Ascending aorta (tissue), 2 donors: ENCODE measurements at regions not wholly inside any gene's neighbourhood (a gene's known extent, or its start where the extent isn't known, plus 50 kb on each side); places are given as distances from the start of the nearest gene placed in this dataset.

Experiments used
- DNase-seq, 2 donors: peaks; one replicate each; pipeline ENCODE4 v3.0.0-alpha.2; 2019; ENCODE audit warnings: low spot score in 2 of 2
- H3K27ac ChIP-seq, 2 donors: fragments of 200-600 bp; sonication (generic); one replicate each; pipeline ENCODE4 v1.5.1; 2016 to 2017; ENCODE audit warnings: mild to moderate bottlenecking in 1 of 2
- H3K27me3 ChIP-seq: fragments of 200-600 bp; sonication (generic); one replicate; pipeline ENCODE4 v1.5.1; 2017
- H3K36me3 ChIP-seq, 2 donors: fragments of 200-600 bp; sonication (generic); one replicate each; pipeline ENCODE4 v1.5.1; 2016
- H3K4me1 ChIP-seq, 2 donors: fragments of 200-600 bp; sonication (generic); one replicate each; pipeline ENCODE4 v1.5.1; 2016 to 2017; ENCODE audit warnings: mild to moderate bottlenecking in 1 of 2
- H3K4me3 ChIP-seq, 2 donors: fragments of 200-600 bp; sonication (generic); one replicate each; pipeline ENCODE4 v1.5.1; 2016 to 2017; ENCODE audit warnings: mild to moderate bottlenecking in 1 of 2
- H3K9me3 ChIP-seq, 2 donors: fragments of 200-600 bp; sonication (generic); one replicate each; pipeline ENCODE4 v1.5.1; 2016
- intact Hi-C: fragments of 100-400 bp; cut with DNase I; formaldehyde crosslinking; loops from one replicate; pipeline ENCODE4 v1.15.1; 2023
- TF ChIP-seq, protein P1 (sequence below), 3 experiments: fragments of 200-600 bp in 2 of 3; fragments of 450-650 bp in 1 of 3; sonication (generic) in 2 of 3; IDR thresholded peaks; one replicate each; pipeline ENCODE4 v1.5.1; 2016 to 2019; ENCODE audit warnings: antibody characterized with exemption in 3 of 3, mild to moderate bottlenecking in 1 of 3, moderate library complexity in 1 of 3

- TF ChIP-seq, protein P1, sequence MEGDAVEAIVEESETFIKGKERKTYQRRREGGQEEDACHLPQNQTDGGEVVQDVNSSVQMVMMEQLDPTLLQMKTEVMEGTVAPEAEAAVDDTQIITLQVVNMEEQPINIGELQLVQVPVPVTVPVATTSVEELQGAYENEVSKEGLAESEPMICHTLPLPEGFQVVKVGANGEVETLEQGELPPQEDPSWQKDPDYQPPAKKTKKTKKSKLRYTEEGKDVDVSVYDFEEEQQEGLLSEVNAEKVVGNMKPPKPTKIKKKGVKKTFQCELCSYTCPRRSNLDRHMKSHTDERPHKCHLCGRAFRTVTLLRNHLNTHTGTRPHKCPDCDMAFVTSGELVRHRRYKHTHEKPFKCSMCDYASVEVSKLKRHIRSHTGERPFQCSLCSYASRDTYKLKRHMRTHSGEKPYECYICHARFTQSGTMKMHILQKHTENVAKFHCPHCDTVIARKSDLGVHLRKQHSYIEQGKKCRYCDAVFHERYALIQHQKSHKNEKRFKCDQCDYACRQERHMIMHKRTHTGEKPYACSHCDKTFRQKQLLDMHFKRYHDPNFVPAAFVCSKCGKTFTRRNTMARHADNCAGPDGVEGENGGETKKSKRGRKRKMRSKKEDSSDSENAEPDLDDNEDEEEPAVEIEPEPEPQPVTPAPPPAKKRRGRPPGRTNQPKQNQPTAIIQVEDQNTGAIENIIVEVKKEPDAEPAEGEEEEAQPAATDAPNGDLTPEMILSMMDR (IDR thresholded peaks at IDR 0.05), result no peak
- DNase-seq, result no peak
- Histone ChIP-seq H3K9me3 (no peaks in the 10 kb centered on the region), H3K36me3 (no peaks in the 10 kb centered on the region), H3K27me3 (no peaks in the 10 kb centered on the region), H3K4me3 (no peak overlapping the region), H3K4me1 (no peaks in the 10 kb centered on the region), H3K27ac (no peak overlapping the region)
- intact Hi-C loops, result no loop called here
These were observed 474.2 kb downstream of the ADRA2A start for GRCh38 chr10:111551001-111551400.

DNA sequence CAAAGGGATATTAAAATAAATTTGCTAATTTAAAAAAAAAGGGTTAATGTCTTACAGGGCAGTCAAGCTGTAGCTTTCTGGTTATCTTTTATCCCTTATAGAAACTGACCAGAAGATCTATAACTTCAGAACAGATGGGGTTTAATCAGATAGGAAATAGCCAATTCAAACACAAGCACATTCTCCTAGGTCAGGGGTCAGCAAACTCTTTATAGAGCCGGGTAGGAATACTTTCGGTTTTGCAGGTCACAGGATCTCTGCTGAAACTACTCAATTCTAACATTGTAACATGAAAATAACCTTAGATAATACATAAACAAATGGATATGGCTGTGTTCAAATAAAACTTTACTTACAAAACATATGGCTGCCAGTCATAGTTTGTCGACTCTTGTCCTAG is 479.8 kb downstream of the ADRA2A start:
- Histone ChIP-seq H3K27ac (no peak overlapping the region), H3K36me3 (no peaks in the 10 kb centered on the region), H3K9me3 (no peaks in the 10 kb centered on the region), H3K4me1 (no peaks in the 10 kb centered on the region), H3K27me3 (no peaks in the 10 kb centered on the region), H3K4me3 (no peak overlapping the region)
- TF ChIP-seq, protein P1 (IDR thresholded peaks at IDR 0.05), result no peak
- DNase-seq, result no peak
- intact Hi-C loops, result no loop called here

- Histone ChIP-seq H3K27me3 (no peaks in the 10 kb centered on the region), H3K4me1 (no peaks in the 10 kb centered on the region), H3K27ac (no peak overlapping the region), H3K4me3 (no peak overlapping the region), H3K36me3 (no peaks in the 10 kb centered on the region), H3K9me3 (no peaks in the 10 kb centered on the region)
- intact Hi-C loops, result no loop called here
- DNase-seq, result no peak
- TF ChIP-seq, protein P1 (IDR thresholded peaks at IDR 0.05), result no peak
These were observed 481.4 kb downstream of the ADRA2A start for GRCh38 chr10:111558211-111558610.

- intact Hi-C loops, result no loop called here
- no peak overlapping the region for H3K4me3 ChIP-seq
- no peaks in the 10 kb centered on the region for H3K4me1 ChIP-seq
- no peak overlapping the region for H3K27ac ChIP-seq
- TF ChIP-seq, protein P1 (IDR thresholded peaks at IDR 0.05), result no peak
- H3K27me3 ChIP-seq, result no peaks in the 10 kb centered on the region
- DNase-seq, result no peak
- H3K9me3 ChIP-seq, result no peaks in the 10 kb centered on the region
- H3K36me3 ChIP-seq, result no peaks in the 10 kb centered on the region
These were observed 483.2 kb downstream of the ADRA2A start for GRCh38 chr10:111560027-111560426.

GRCh38 chr10:111561124-111561523 is 484.3 kb downstream of the ADRA2A start:
- no peaks in the 10 kb centered on the region for H3K4me1 ChIP-seq
- H3K9me3 ChIP-seq, result no peaks in the 10 kb centered on the region
- no peak overlapping the region for H3K4me3 ChIP-seq
- no peaks in the 10 kb centered on the region for H3K36me3 ChIP-seq
- intact Hi-C loops, result no loop called here
- H3K27ac ChIP-seq, result no peak overlapping the region
- TF ChIP-seq, protein P1 (IDR thresholded peaks at IDR 0.05), result no peak
- no peak for DNase-seq
- no peaks in the 10 kb centered on the region for H3K27me3 ChIP-seq

GRCh38 chr10:111565542-111565941 is 488.7 kb downstream of the ADRA2A start:
- no peaks in the 10 kb centered on the region for H3K27me3 ChIP-seq
- H3K9me3 ChIP-seq, result no peaks in the 10 kb centered on the region
- no peaks in the 10 kb centered on the region for H3K36me3 ChIP-seq
- H3K27ac ChIP-seq, result no peak overlapping the region
- no peak for DNase-seq
- no peak overlapping the region for H3K4me3 ChIP-seq
- intact Hi-C loops, result no loop called here
- TF ChIP-seq, protein P1 (IDR thresholded peaks at IDR 0.05), result no peak
- H3K4me1 ChIP-seq, result no peaks in the 10 kb centered on the region
